ENCODE measurements at regions not wholly inside any gene's neighbourhood (a gene's known extent, or its start where the extent isn't known, plus 50 kb on each side); places are given as distances from the start of the nearest gene placed in this dataset.
"Not testable (repeated sequence)": the region's sequence is repeated elsewhere in the genome, so short reads cannot be mapped to it uniquely, and the experiment has no call there.

DNA sequence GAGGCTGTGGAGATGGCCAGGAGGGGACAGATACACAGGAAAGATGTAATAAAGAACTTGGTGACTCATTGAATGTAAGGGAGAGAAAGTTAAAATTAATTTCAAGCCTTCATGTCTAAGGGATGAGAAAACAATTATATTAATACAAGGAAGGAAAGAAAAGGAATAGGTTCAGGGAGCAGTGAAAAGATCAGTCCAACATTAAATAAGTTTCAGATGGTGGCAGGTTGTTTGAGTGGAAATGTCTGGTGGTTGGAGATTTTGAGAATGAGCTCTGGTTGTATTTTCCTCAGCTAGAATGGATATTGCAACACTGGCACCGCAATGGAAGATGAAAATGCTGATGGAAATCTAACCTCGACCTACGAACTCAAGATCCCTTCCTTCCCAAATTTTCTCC lies 304.3 kb downstream of the COL12A1 start:
- CTCF ChIA-PET: interaction anchor here (0.6 kb wide), 1 partner anchor 24 kb away, joined by 3 read pairs; no protein-coding TSS in a partner anchor

GRCh38 chr6:74899416-74899815 lies 306.4 kb downstream of the COL12A1 start:
- H3K27ac ChIP-seq: no peak overlapping the region
- no peak for TF ChIP-seq CTCF (conservative IDR thresholded peaks at IDR 0.05; ENCODE audit: low read depth)
- ChIA-PET POLR2A (ENCODE audit: low non-redundant PET) (no interaction called here), CTCF (no interaction called here)
- no peak for DNase-seq (ENCODE audit: low spot score)

More for the DNA sequence above, 304.3 kb downstream of the COL12A1 start:
- POLR2A ChIA-PET (ENCODE audit: low non-redundant PET): no interaction called here
- no peak overlapping the region for H3K27ac ChIP-seq
- TF ChIP-seq CTCF (conservative IDR thresholded peaks at IDR 0.05; ENCODE audit: low read depth): no peak
- no peak for DNase-seq (ENCODE audit: low spot score)

DNA sequence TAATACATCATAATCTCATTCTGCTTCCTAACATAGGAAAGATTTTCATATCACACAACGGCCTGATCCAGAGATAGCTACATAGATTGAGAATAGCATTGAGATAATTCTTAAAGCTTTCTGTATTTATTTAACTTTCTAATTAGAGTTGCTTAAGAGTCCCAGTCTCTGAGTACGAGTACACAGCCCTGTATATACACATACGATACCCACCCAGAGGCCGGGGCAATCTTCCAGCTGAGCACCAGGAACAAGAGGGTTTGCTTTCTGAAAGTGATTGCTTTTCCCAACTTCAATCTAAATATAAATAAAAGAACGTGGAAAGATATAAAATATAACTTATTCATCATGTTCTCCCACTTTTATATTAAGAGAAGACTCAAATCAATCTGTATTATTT lies 313.8 kb downstream of the COL12A1 start:
- DNase-seq (ENCODE audit: low spot score): no peak
- CTCF ChIA-PET: interaction anchor here (0.6 to 0.7 kb wide), 2 partner anchors 811 to 922 kb away, joined by 3 to 5 read pairs; no protein-coding TSS in a partner anchor
- H3K27ac ChIP-seq: no peak overlapping the region
- POLR2A ChIA-PET (ENCODE audit: low non-redundant PET): no interaction called here
- TF ChIP-seq CTCF (conservative IDR thresholded peaks at IDR 0.05; ENCODE audit: low read depth): no peak

- no peak overlapping the region for H3K27ac ChIP-seq
- ChIA-PET POLR2A (ENCODE audit: low non-redundant PET) (no interaction called here), CTCF (interaction anchor here (0.6 kb wide), 1 partner anchor 810 kb away, joined by 5 read pairs; no protein-coding TSS in a partner anchor)
- no peak for DNase-seq (ENCODE audit: low spot score)
- TF ChIP-seq CTCF (conservative IDR thresholded peaks at IDR 0.05; ENCODE audit: low read depth): no peak
These were observed 314.5 kb downstream of the COL12A1 start for GRCh38 chr6:74891349-74891831.

DNA sequence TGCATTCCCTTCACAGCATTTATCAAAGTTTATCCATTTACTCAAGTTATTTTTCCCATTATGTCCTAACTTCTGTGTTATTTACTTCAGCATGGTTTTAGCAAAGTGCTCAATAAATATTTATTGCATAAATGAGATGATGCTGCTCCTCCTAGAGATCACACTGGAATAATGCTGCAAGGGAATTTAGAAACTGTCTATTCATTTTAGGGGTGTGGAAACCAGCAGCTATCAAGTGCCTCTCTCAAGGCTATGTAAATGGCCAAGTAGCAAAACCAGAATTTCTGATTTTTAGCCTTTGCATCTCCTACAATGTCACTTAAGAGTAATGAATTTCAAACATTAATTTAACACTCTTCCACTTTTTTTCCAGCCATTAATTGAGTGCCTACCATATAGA lies 316.2 kb downstream of the COL12A1 start:
- ChIA-PET CTCF (no interaction called here), POLR2A (ENCODE audit: low non-redundant PET) (no interaction called here)
- DNase-seq (ENCODE audit: low spot score): no peak
- no peak for TF ChIP-seq CTCF (conservative IDR thresholded peaks at IDR 0.05; ENCODE audit: low read depth)
- no peak overlapping the region for H3K27ac ChIP-seq

DNA sequence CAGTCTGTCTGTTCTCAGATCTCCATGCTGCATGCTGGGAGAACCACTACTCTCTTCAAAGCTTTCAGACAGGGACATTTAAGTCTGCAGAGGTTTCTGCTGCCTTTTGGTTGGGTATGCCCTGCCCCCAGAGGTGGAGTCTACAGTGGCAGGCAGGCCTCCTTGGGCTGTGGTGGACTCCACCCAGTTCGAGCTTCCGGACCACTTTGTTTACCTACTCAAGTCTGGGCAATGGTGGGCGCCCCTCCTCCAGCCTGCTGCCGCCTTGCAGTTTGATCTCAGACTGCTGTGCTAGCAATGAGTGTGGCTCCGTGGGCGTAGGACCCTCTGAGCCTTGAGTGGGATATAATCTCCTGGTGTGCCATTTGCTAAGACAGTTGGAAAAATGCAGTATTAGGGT lies 317.1 kb downstream of the COL12A1 start:
- H3K27ac ChIP-seq; CTCF ChIA-PET; POLR2A ChIA-PET (ENCODE audit: low non-redundant PET); DNase-seq (ENCODE audit: low spot score): not testable (repeated sequence)

- no peak overlapping the region for H3K27ac ChIP-seq
- no peak for DNase-seq (ENCODE audit: low spot score)
- POLR2A ChIA-PET (ENCODE audit: low non-redundant PET): no interaction called here
- TF ChIP-seq CTCF (conservative IDR thresholded peaks at IDR 0.05; ENCODE audit: low read depth): no peak
- CTCF ChIA-PET: interaction anchor here (0.6 kb wide), 1 partner anchor 325 kb away, joined by 3 read pairs; no protein-coding TSS in a partner anchor
These were observed 325.9 kb downstream of the COL12A1 start for GRCh38 chr6:74879976-74880375.
